ENCODE measurements at regions not wholly inside any gene's neighbourhood (a gene's known extent, or its start where the extent isn't known, plus 50 kb on each side); places are given as distances from the start of the nearest gene placed in this dataset.

DNA sequence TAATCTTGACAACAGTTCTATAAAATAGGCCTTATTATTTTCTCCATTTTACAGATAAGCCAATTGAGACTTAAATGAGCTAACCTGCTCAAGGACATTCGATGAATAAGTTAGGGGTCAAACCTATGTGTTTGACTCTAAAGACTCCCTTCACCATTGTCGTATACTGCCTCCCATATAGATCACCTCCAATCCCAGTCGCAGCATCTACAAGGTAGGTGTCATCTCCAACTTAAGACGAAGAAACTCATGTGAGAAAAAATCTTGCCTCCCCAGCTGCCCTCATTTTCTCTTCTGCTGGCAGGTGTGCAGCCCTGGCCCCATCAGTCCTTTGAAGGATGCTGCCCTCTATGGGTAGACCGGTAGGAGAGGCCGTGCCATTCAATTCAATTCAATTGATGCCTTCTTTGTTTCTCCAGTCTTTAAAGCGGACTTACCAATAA lies 75.2 kb upstream of the SMARCA2 start:
- DNase-seq = peak; percentile 41

DNA sequence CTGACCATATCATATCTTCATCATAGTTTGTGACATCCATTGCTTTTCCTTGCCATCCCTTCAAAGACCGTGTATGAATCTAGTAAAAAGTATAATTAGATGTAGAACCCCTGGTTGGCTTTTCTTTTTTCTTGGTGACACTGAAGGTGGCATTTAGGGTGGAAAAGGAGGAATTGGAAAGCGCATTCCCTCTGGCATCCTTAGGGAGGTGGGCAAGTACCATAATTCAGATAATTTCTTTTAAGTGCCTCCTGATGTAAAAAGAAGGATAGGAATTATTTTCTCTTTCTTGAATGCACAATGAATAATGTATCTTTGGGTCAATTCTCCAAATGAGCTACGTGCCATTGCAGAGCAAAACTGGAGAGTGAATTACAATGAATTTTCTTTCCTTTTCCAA lies 73.2 kb upstream of the SMARCA2 start:
- DNase-seq = no peak

DNA sequence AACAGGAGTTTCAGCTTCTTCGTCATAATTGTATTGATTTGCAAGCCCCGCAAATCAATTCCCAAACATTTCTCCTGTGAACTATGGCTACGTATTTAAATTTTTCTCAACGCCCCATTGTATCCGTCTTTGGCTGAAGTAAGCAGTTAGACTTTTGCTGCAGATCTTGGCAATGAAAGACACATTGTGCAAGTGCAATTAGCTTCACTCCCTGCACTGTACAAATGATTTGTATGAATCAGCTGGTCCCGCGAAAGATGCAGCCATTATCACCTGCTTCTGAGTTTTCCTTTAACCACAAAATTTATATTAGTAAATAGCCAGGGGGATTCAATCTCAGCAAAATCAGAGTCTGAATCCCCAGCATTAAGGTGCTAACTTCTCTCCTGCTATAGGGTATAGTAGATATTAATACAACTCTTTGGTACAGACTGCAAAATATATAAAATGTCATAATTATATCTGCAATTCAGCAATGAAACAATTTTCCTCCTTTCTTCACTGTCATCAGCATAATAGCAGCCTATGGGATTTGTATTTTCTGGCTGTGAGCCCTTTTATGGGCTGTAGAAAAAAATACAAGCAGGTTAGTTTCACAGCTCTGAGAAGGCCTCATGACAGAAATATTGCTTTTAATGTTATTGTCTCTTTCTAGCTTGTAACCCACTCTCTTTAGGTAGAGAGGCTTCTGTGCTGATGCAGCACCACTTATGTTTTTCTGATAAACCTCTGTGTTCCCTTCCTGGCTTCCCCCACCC lies 68.4 kb upstream of the SMARCA2 start:
- no peak for DNase-seq

DNA sequence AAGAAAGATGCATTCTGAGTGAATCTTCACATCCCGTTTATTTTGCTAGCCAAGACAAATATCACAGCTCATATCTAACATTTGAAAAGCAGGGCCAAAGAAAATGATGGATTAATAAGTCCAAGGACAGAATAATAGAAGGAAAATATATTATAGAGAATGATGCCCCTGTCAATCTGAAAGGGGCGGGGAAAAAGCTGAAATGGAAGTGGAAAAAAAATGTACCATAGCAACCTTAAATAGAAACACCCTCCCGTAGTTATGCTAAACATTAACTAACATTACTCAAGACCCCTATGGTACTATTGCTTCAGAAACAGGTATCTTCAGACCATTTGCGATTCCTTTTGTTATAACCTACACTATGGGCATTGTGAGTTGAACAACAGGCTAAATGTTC lies 67.7 kb upstream of the SMARCA2 start:
- DNase-seq = no peak

DNA sequence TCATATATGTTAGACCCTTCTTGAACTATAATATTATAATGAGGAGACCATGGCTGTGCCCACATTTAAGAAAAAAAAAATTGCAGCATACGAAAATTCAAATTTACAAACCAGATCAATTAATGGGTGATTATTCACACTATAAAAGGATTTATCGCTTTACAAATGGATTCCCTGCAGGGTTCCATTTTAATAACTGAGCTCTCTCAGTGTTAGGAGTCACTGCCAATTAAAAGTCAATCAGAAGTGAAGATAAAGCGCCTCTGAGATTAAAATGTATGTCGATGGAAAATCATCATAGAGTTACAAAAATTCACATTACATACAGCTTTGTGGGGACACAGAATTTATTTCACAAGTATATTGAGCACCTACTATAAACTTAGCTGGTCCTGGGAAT lies 66.6 kb upstream of the SMARCA2 start:
- DNase-seq = no peak

DNA sequence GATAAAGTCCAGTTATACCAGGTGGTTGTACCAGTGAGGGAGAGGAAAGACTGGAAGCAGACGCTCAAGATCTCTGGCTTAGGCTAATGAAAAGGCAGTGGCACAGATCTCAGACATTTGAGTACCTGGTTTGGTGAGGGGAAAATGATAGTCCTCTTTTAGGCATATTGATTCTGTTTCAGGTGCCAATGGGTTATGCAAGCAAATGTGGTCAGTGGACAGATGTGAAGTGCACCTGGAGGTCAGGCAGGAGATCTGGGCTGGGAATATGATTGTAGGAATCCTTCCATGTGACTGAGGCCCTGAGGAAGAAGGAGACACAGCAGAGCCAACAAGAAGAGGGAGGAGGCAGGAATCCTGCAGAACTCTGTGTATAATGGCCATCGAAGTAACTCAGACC lies 63.7 kb upstream of the SMARCA2 start:
- no peak for DNase-seq

DNA sequence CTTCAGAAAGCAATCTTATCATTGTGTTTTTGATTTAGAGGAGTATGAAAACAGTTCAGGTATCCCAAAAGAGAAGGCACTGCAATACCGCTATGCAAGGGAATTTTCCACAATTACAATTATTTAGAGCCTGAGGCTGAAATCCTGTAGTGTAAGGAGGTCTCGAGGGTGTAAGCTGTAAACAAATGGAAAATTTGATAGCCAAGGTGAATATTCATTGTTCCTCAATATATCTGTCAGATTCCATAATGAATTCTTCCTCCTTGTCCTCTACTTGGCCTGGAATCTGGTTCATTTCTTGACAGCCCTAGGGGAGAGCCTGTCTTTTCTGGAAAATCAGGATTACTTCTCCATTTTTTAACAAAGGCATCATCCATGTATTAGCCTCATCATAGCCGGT lies 63.1 kb upstream of the SMARCA2 start:
- no peak for DNase-seq

DNA sequence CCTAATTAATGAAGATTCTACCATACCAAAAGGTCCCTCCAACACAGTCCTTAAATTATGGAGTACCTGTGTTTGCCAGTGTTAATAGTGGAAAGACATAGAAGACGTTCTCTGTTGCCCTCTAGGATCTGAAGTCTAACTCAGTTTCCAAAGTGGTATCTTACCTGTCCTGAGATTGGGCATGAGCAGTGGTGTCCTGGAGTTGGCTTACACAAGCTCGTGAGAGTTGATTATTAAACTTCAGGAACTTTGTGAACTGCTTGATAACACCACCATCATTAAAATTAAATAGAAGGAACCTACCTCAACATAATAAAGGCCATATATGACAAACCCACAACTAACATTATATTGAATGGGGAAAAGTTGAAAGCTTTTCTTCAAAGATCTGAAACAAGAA lies 60.9 kb upstream of the SMARCA2 start:
- no peak for DNase-seq

DNA sequence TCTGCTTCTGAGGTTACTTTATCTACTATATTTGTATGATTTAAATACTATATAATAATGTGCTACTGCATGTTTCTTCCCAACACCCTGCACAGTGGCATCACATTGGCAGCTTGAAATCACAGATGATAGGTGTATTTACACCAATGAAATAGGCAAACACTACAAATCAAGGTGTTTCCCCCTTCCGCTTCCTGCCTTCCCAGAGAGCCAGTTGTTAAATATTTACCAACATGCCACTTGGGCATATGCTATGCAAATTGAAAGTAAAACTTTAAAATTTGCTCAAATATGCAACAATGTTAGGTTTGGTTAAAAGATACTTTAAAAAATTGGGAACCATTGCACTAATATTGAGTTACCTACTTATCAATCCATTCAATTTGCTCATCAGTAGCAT lies 58.2 kb upstream of the SMARCA2 start:
- DNase-seq = no peak

DNA sequence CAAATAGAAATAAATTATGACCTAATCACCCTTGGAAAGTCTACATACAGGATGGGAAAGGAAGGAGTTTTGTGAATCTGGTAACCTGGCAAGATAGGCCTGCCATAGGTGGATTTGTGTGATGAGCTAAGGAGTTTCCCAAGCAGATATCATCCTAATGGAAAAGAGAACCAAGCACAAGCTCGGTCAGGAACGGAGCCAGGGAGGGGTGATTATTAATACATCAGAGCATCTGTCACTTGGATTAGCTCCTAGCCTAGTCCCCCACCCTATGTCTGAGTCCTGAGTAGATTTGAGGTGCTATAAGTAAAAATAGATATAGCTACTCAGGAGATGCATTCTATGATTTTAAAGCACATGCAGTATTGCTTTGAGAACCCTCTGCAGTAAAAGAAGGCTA lies 57.3 kb upstream of the SMARCA2 start:
- DNase-seq = no peak

DNA sequence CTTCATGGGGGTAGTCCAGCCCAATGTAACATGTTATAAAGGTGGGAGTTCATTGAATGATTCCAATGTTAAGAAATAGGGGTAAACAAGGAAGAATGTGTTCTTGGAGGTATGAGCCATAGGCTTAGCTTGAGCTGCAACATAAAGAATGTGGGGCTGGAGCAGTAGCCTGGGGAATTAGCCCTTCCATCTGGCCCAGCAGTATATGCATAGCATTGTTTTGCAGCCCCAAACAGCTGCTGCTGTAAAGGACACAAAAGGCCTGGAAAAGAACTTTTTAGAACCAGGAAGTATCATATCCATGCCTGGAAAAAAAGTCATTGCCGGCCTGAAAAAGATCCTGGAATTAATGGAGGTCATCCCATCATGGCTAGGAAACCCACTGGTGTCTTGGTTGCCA lies 55.8 kb upstream of the SMARCA2 start:
- no peak for DNase-seq

DNA sequence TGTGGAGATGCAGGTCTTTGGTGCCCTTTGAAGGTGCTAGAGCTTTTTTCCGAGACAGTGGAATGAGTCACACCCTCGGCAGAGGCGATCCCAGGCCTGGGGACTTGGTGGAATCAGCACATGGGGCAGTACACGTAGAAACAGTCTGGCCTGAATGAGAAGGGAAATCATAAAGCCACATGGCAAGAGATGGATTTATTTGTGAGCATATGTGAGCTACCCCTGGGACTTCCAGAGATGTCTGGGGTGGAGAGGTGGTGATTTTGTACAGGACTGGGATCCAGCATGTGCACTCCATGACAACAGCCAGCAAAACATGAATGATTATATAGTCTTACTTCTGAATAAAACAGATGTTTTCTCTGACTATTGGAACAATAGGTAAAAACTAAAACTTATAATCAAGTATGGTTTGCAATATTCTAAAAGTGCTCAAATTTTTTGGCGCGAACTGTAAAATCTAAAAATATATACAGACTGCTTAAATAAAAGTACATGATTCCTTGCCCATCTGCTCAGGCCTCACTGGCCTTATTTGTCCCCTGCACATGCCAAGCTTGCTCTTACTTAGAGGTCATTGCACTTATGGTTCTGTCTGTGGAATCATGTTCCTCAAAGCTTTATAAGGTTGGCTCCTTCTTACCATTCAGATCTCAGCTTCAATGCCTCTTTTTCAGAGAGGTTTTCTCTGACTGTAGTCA lies 54.7 kb upstream of the SMARCA2 start:
- DNase-seq = no peak

DNA sequence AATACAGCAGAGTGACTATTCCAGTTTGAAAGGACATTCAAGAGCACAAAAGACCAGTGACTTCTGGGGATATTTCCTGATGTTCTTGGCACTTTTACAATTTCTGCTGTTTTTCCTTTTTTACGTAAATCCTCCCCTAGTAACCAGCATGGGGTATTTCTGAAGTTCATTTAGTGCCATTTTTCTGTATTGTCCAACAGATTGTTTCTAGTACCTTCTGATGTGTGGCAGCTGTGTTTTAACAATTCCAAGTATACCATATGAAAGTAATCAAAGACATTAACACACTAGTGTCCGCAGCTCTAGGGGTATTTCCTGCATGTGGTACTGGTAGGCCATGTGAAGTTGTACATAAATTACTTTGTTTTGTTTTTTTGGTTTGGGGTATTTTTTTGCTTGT lies 53.0 kb upstream of the SMARCA2 start:
- no peak for DNase-seq

DNA sequence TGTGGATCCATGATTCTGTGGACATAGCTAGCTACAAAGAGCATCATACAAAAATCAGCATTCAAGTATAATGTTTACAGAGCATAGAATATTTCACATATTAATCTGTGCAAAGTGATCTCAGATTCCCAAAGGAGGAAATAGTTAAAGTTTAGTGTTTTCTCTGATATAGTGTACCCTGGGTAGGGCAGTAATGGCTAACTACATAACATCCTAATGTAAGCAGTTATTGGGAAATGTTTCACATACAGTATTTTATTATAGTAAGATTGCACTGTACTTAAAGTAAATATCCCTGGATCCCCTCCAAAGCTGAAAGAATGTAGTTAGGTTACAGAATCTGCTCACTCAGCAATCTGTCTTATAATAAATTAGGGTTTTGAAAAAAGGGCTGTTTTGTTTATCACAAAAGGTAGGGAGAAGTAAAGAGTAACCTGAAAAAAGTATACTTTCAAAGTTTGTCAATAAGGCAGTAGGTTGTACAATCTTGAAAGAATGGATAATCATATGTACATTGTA lies 52.5 kb upstream of the SMARCA2 start:
- DNase-seq = no peak

DNA sequence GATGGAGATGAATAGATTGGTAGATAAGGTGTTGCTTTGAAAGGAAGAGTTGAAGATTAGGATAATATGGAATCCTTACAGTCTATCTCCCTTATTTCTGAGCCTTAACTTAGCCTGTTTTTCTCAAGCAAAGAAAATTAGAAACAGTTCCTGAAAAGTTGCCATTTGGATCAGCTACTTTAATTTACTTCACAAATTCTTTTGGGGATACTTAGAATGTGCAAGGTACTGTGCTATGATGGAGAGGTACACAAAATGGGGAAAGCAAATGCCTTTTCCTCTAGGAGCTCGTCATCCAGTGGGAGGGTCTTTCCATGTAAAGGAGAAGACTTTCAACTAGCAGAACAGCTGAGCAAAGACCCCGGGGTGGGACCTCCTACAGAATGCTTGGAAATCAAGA lies 51.1 kb upstream of the SMARCA2 start:
- no peak for DNase-seq
